DMS153 treated with DMSO at 0.1 percent for 48 hours (cell line): ENCODE measurements at regions not wholly inside any gene's neighbourhood (a gene's known extent, or its start where the extent isn't known, plus 50 kb on each side); places are given as distances from the start of the nearest gene placed in this dataset.

Experiments
- DNase-seq: peaks from one replicate; lab custom pipeline; 2025; ENCODE audit not compliant: unreplicated experiment; lab: John Stamatoyannopoulos, UW

GRCh38 chr3:59152943-59153342 is 103.1 kb upstream of the CFAP20DC start:
- no peak for DNase-seq

GRCh38 chr3:59150039-59150438 is 100.2 kb upstream of the CFAP20DC start:
- no peak for DNase-seq

GRCh38 chr3:59149166-59149565 is 99.3 kb upstream of the CFAP20DC start:
- DNase-seq: no peak

- no peak for DNase-seq
These were observed 93.6 kb upstream of the CFAP20DC start for GRCh38 chr3:59143447-59143846.

- no peak for DNase-seq
These were observed 92.7 kb upstream of the CFAP20DC start for GRCh38 chr3:59142556-59142955.

- no peak for DNase-seq
These were observed 89.1 kb upstream of the CFAP20DC start for GRCh38 chr3:59138966-59139365.

GRCh38 chr3:59137415-59137814 is 87.6 kb upstream of the CFAP20DC start:
- DNase-seq: no peak

- DNase-seq: no peak
These were observed 86.3 kb upstream of the CFAP20DC start for GRCh38 chr3:59136081-59136480.

- DNase-seq: no peak
These were observed 85.3 kb upstream of the CFAP20DC start for GRCh38 chr3:59135096-59135495.

- DNase-seq: no peak
These were observed 83.5 kb upstream of the CFAP20DC start for GRCh38 chr3:59133311-59133710.

- DNase-seq: no peak
These were observed 81.4 kb upstream of the CFAP20DC start for GRCh38 chr3:59131016-59131766.

- DNase-seq: no peak
These were observed 78.9 kb upstream of the CFAP20DC start for GRCh38 chr3:59128685-59129084.

GRCh38 chr3:59127071-59127470 is 77.2 kb upstream of the CFAP20DC start:
- DNase-seq: no peak

GRCh38 chr3:59126446-59126845 is 76.6 kb upstream of the CFAP20DC start:
- no peak for DNase-seq

GRCh38 chr3:59121346-59122144 is 71.7 kb upstream of the CFAP20DC start:
- no peak for DNase-seq

- DNase-seq: no peak
These were observed 69.1 kb upstream of the CFAP20DC start for GRCh38 chr3:59118928-59119327.

- no peak for DNase-seq
These were observed 67.6 kb upstream of the CFAP20DC start for GRCh38 chr3:59117396-59117795.

- DNase-seq: no peak
These were observed 66.4 kb upstream of the CFAP20DC start for GRCh38 chr3:59116233-59116537.

GRCh38 chr3:59115364-59116232 is 65.8 kb upstream of the CFAP20DC start:
- DNase-seq: no peak

GRCh38 chr3:59107856-59108815 is 58.3 kb upstream of the CFAP20DC start:
- DNase-seq: no peak
